ENCODE measurements at regions not wholly inside any gene's neighbourhood (a gene's known extent, or its start where the extent isn't known, plus 50 kb on each side); places are given as distances from the start of the nearest gene placed in this dataset.
"Not testable (repeated sequence)": the region's sequence is repeated elsewhere in the genome, so short reads cannot be mapped to it uniquely, and the experiment has no call there.

GRCh38 chr3:151675858-151676615 is 57.7 kb upstream of the AADACL2 start:
- ChIA-PET CTCF (no interaction called here), POLR2A (no interaction called here)

GRCh38 chr3:151673974-151674373 is 59.8 kb upstream of the AADACL2 start:
- ChIA-PET POLR2A (no interaction called here), CTCF (no interaction called here)

GRCh38 chr3:151667762-151668161 is 66.0 kb upstream of the AADACL2 start:
- CTCF ChIA-PET, POLR2A ChIA-PET: not testable (repeated sequence)

- ChIA-PET POLR2A (no interaction called here), CTCF (no interaction called here)
Observed at GRCh38 chr3:151660885-151661284, 72.8 kb upstream of the AADACL2 start.

GRCh38 chr3:151644986-151645385 is 88.7 kb upstream of the AADACL2 start:
- ChIA-PET CTCF (no interaction called here), POLR2A (no interaction called here)

- ChIA-PET POLR2A (no interaction called here), CTCF (no interaction called here)
Observed at GRCh38 chr3:151644020-151644620, 89.6 kb upstream of the AADACL2 start.

- ChIA-PET POLR2A (no interaction called here), CTCF (no interaction called here)
Observed at GRCh38 chr3:151639418-151639740, 94.3 kb upstream of the AADACL2 start.

- POLR2A ChIA-PET: no interaction called here
- CTCF ChIA-PET: no interaction called here
Observed at GRCh38 chr3:151638555-151639417, 94.9 kb upstream of the AADACL2 start.

- POLR2A ChIA-PET: no interaction called here
- CTCF ChIA-PET: no interaction called here
Observed at GRCh38 chr3:151635905-151636304, 97.8 kb upstream of the AADACL2 start.

- POLR2A ChIA-PET: no interaction called here
Observed at GRCh38 chr3:151631946-151632345, 101.8 kb upstream of the AADACL2 start.

GRCh38 chr3:151630938-151631441 is 102.7 kb upstream of the AADACL2 start:
- POLR2A ChIA-PET: no interaction called here
- CTCF ChIA-PET: interaction anchor here (0.6 kb wide), 1 partner anchor 162 kb away, joined by 3 read pairs; no protein-coding TSS in a partner anchor

More at GRCh38 chr3:151631946-151632345, 101.8 kb upstream of the AADACL2 start:
- CTCF ChIA-PET: no interaction called here

- CTCF ChIA-PET: no interaction called here
- POLR2A ChIA-PET: no interaction called here
Observed at GRCh38 chr3:151630035-151630434, 103.7 kb upstream of the AADACL2 start.

- CTCF ChIA-PET: no interaction called here
Observed at GRCh38 chr3:151625586-151625985, 108.1 kb upstream of the AADACL2 start.

GRCh38 chr3:151625086-151625485 is 108.6 kb upstream of the AADACL2 start:
- POLR2A ChIA-PET: no interaction called here
- CTCF ChIA-PET: interaction anchor here (0.6 kb wide), 1 partner anchor 661 kb away, joined by 3 read pairs; no protein-coding TSS in a partner anchor

More at GRCh38 chr3:151625586-151625985, 108.1 kb upstream of the AADACL2 start:
- POLR2A ChIA-PET: no interaction called here

GRCh38 chr3:151620071-151620470 is 113.7 kb upstream of the AADACL2 start:
- CTCF ChIA-PET: no interaction called here

GRCh38 chr3:151615464-151615863 is 118.3 kb upstream of the AADACL2 start:
- ChIA-PET POLR2A (no interaction called here), CTCF (no interaction called here)

More at GRCh38 chr3:151620071-151620470, 113.7 kb upstream of the AADACL2 start:
- POLR2A ChIA-PET: no interaction called here

GRCh38 chr3:151612115-151612514 is 121.6 kb upstream of the AADACL2 start:
- CTCF ChIA-PET: no interaction called here
- POLR2A ChIA-PET: no interaction called here

GRCh38 chr3:151611419-151611818 is 122.3 kb upstream of the AADACL2 start:
- ChIA-PET CTCF (no interaction called here), POLR2A (no interaction called here)

- ChIA-PET POLR2A (no interaction called here), CTCF (no interaction called here)
Observed at GRCh38 chr3:151609491-151609890, 124.2 kb upstream of the AADACL2 start.

GRCh38 chr3:151604891-151605290 is 128.8 kb upstream of the AADACL2 start:
- CTCF ChIA-PET: no interaction called here
- POLR2A ChIA-PET: no interaction called here

- CTCF ChIA-PET: no interaction called here
- POLR2A ChIA-PET: interaction anchor here (0.5 kb wide), 1 partner anchor 420 kb away, joined by 3 read pairs; no protein-coding TSS in a partner anchor
Observed at GRCh38 chr3:151600783-151601182, 132.9 kb upstream of the AADACL2 start.
